ENCODE measurements at regions not wholly inside any gene's neighbourhood (a gene's known extent, or its start where the extent isn't known, plus 50 kb on each side); places are given as distances from the start of the nearest gene placed in this dataset.

DNA sequence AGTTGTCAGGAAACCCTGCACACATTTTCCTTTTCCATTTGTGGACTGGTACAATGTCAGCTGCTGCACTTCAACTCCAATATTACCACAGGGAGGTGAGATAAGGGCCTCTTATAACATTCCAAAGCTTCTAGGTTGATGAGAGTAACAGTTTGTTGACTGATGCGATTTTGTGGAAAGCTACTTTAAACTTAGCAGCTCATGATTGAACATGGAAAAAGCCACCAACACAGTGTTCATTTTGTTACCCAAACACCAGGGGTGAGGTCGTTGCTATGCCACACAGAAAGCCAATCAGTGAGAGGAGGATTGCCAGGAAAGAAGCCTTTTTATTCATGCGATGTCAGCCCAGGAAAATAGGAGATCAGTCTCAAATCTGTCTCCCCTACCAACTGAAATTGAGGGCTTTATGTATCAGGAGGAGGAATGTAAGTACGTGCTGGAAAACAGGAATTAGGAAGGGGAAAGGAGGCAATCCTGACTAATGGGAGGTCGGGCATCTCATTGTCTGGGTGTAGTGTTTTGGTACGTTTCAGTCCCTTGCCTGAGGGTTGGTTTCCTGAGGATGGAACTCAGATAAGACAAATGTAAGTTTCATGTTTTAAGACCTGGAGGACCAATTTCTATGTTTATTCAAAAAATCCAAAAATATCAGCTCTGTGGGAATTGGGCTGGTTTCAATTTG is 92.7 kb upstream of the PLEKHA5 start:
- TF ChIP-seq, protein P1, sequence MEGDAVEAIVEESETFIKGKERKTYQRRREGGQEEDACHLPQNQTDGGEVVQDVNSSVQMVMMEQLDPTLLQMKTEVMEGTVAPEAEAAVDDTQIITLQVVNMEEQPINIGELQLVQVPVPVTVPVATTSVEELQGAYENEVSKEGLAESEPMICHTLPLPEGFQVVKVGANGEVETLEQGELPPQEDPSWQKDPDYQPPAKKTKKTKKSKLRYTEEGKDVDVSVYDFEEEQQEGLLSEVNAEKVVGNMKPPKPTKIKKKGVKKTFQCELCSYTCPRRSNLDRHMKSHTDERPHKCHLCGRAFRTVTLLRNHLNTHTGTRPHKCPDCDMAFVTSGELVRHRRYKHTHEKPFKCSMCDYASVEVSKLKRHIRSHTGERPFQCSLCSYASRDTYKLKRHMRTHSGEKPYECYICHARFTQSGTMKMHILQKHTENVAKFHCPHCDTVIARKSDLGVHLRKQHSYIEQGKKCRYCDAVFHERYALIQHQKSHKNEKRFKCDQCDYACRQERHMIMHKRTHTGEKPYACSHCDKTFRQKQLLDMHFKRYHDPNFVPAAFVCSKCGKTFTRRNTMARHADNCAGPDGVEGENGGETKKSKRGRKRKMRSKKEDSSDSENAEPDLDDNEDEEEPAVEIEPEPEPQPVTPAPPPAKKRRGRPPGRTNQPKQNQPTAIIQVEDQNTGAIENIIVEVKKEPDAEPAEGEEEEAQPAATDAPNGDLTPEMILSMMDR (IDR thresholded peaks at IDR 0.05; ENCODE audit: low read depth, low read length) = no peak
- in situ Hi-C loops (cut with HindIII; ENCODE audit: low sequenced_read_pairs) = no loop called here
- DNase-seq (ENCODE audit: low read depth, low spot score) = peak; percentile 46

DNA sequence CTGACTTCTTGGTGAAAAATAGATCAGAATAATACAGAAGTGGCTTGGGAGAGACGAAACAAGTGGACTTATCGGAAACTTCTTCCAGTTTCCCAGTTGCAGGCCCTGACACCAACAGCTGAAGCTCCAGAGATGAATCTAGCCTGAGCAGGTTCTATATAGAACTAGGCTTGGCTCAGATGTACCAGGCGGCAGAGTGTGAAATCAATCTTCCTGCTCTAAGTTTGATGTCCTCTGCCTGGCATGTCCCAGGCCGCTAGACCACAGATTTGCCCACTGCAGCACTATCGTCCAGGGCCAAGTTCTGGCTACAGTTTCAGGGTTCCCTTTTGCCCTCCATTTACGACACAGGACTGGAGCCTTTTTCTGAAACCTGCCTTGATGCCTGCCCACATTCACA is 91.3 kb upstream of the PLEKHA5 start:
- DNase-seq (ENCODE audit: low read depth, low spot score) = no peak
- H3K4me3 ChIP-seq (ENCODE audit: low read depth, low read length) = no peak overlapping the region
- TF ChIP-seq, protein P1 (IDR thresholded peaks at IDR 0.05; ENCODE audit: low read depth, low read length) = no peak
- in situ Hi-C loops (cut with HindIII; ENCODE audit: low sequenced_read_pairs) = no loop called here

More for the DNA sequence above, 92.7 kb upstream of the PLEKHA5 start:
- no peak overlapping the region for H3K4me3 ChIP-seq (ENCODE audit: low read depth, low read length)

DNA sequence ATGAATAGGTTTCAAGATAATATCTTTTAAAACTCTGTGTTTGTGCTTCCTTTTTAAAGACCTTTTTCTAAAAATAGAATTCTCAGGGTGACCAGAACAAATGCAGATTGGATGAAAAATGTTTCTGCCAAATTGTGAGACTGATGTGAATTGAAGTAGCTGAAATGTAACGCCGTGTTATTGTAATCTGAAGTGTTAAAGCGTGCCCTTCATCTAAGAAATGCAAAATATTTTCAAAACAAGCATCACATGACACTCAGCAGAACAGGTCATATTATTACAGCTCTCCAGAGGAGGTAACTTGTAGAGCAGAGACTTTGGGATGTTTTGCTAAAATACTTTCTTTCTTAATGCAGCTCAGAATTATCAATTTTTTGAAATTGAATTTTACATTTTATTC is 90.0 kb upstream of the PLEKHA5 start:
- in situ Hi-C loops (cut with HindIII; ENCODE audit: low sequenced_read_pairs) = no loop called here
- TF ChIP-seq, protein P1 (IDR thresholded peaks at IDR 0.05; ENCODE audit: low read depth, low read length) = no peak
- no peak overlapping the region for H3K4me3 ChIP-seq (ENCODE audit: low read depth, low read length)
- no peak for DNase-seq (ENCODE audit: low read depth, low spot score)

GRCh38 chr12:19042221-19042620 is 87.3 kb upstream of the PLEKHA5 start:
- no peak for DNase-seq (ENCODE audit: low read depth, low spot score)
- H3K4me3 ChIP-seq (ENCODE audit: low read depth, low read length) = no peak overlapping the region
- TF ChIP-seq, protein P1 (IDR thresholded peaks at IDR 0.05; ENCODE audit: low read depth, low read length) = no peak
- in situ Hi-C loops (cut with HindIII; ENCODE audit: low sequenced_read_pairs) = no loop called here

GRCh38 chr12:19044430-19044829 is 85.1 kb upstream of the PLEKHA5 start:
- H3K4me3 ChIP-seq (ENCODE audit: low read depth, low read length) = no peak overlapping the region
- in situ Hi-C loops (cut with HindIII; ENCODE audit: low sequenced_read_pairs) = no loop called here
- TF ChIP-seq, protein P1 (IDR thresholded peaks at IDR 0.05; ENCODE audit: low read depth, low read length) = no peak
- DNase-seq (ENCODE audit: low read depth, low spot score) = no peak

DNA sequence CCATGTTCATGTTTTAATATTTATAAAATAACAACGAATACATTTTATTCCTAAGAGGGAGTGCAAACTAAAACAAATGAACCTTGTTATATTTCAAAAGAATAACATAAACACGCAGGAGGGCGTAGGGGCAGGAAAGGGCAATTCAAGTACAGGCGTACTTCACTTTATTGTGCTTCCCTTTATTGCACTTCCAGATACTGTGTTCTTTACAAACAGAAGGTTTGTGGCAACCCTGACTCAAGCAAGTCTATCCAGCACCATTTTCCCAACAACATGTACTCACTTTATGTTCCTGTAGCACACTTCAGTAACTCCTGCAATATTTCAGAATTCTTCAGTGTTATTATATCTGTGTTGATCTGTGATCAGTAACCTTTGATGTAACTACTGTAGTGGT is 84.6 kb upstream of the PLEKHA5 start:
- TF ChIP-seq, protein P1 (IDR thresholded peaks at IDR 0.05; ENCODE audit: low read depth, low read length) = no peak
- DNase-seq (ENCODE audit: low read depth, low spot score) = no peak
- in situ Hi-C loops (cut with HindIII; ENCODE audit: low sequenced_read_pairs) = no loop called here
- no peak overlapping the region for H3K4me3 ChIP-seq (ENCODE audit: low read depth, low read length)

All from astrocyte of the spinal cord (primary cell).